AG10803 (cell line): ENCODE measurements at regions not wholly inside any gene's neighbourhood (a gene's known extent, or its start where the extent isn't known, plus 50 kb on each side); places are given as distances from the start of the nearest gene placed in this dataset.

Source experiments
- DNase-seq: peaks from one replicate; pipeline ENCODE4 v3.0.0; 2010; ENCODE audit warnings: low read depth
- H3K4me3 ChIP-seq: 2 replicates; pipeline ENCODE4 v1.5.1; 2011; ENCODE audit warnings: mild to moderate bottlenecking, low read length, control low read depth
- TF ChIP-seq, protein P1 (sequence below): conservative IDR thresholded peaks from 2 replicates; pipeline ENCODE4 v1.5.1; 2011; ENCODE audit warnings: mild to moderate bottlenecking, low read length, control low read depth, inconsistent platforms

GRCh38 chr12:113757221-113758002 is 208.7 kb downstream of the RBM19 start:
- DNase-seq = no peak
- H3K4me3 ChIP-seq = no peak overlapping the region
- TF ChIP-seq, protein P1, sequence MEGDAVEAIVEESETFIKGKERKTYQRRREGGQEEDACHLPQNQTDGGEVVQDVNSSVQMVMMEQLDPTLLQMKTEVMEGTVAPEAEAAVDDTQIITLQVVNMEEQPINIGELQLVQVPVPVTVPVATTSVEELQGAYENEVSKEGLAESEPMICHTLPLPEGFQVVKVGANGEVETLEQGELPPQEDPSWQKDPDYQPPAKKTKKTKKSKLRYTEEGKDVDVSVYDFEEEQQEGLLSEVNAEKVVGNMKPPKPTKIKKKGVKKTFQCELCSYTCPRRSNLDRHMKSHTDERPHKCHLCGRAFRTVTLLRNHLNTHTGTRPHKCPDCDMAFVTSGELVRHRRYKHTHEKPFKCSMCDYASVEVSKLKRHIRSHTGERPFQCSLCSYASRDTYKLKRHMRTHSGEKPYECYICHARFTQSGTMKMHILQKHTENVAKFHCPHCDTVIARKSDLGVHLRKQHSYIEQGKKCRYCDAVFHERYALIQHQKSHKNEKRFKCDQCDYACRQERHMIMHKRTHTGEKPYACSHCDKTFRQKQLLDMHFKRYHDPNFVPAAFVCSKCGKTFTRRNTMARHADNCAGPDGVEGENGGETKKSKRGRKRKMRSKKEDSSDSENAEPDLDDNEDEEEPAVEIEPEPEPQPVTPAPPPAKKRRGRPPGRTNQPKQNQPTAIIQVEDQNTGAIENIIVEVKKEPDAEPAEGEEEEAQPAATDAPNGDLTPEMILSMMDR = no peak

- TF ChIP-seq, protein P1 = no peak
- DNase-seq = no peak
Observed at GRCh38 chr12:113756609-113757008, 209.5 kb downstream of the RBM19 start.

DNA sequence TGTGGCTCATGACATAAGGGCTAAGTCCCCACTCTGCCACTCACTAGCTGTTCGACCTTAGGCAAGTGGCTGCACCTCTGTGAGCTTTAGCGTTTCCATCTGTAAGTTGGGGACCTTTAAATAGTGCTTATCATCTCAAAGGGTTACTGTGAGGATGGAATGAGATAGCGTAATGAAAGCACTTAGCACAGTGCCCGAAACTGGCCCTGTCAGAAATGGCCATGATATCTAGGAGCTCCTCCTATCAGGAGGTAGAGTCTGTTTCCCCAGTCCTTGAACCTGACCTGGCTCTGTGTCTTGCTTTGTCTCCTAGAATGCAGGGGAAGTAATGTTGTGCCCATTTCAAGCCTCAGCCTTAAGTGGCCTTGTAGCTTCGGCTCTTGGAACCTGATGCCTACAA is 211.0 kb downstream of the RBM19 start:
- DNase-seq = no peak
- no peak overlapping the region for H3K4me3 ChIP-seq
- TF ChIP-seq, protein P1 = no peak

More at GRCh38 chr12:113756609-113757008, 209.5 kb downstream of the RBM19 start:
- H3K4me3 ChIP-seq = no peak overlapping the region

GRCh38 chr12:113751513-113751912 is 214.6 kb downstream of the RBM19 start:
- TF ChIP-seq, protein P1 = no peak
- DNase-seq = no peak

DNA sequence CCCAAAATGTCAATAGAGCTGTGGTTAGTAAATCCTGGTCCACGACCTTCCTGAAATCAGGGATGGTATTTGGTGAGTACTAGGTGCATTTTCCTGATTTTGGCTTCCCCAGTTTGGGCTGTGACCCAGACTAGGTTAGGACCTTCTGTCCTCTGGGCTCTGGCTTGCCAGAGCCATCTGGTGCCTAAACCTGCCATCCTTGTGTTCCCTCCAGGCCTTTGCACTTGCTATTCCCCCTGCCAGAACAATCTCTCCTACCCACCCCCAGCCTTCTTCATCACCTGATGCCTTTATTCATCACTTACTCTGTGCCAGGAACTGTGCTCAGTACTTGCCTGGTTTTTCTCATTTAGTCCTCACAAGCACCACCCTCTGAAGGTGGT is 216.7 kb downstream of the RBM19 start:
- H3K4me3 ChIP-seq = no peak overlapping the region
- TF ChIP-seq, protein P1 = no peak
- DNase-seq = no peak

More at GRCh38 chr12:113751513-113751912, 214.6 kb downstream of the RBM19 start:
- H3K4me3 ChIP-seq = no peak overlapping the region

DNA sequence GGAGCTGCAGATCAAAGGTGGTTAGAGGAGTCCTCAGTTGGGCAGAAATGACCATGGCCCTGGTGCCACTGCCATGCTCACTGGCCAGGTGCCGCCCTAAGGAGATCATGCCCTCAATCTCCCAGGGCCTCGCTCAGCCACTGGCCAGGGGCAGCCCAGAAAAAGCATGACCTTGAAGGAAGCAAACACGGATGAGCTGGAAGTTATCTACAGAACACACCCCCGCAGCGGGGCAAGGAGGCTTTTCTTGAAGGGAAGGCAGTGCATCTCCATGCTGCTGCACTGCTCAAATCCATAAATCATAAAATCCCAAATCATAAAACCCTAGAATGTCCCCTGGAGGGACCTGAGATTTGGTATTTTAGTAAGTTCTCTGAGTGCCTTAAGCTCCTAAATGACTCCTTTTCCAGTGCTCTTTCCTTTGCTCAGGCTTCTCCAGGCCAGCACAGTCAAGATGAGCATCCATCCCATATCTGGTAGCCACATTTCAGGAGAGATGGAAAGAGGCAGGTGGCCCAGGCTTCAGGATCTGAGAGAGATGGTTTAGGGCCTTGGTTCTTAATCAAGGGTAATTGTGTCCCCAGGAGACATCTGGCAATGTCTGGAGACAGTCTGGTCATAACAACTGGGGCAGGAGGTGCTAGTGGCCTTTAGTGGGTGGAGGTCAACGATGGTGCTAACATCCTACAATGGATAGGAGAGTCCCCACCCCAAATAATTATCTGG is 217.3 kb downstream of the RBM19 start:
- TF ChIP-seq, protein P1 = no peak
- H3K4me3 ChIP-seq = no peak overlapping the region
- DNase-seq = no peak

GRCh38 chr12:113747017-113747416 is 219.1 kb downstream of the RBM19 start:
- TF ChIP-seq, protein P1 = no peak
- no peak overlapping the region for H3K4me3 ChIP-seq
- no peak for DNase-seq
